IMR-90 (cell line): ENCODE measurements at regions not wholly inside any gene's neighbourhood (a gene's known extent, or its start where the extent isn't known, plus 50 kb on each side); places are given as distances from the start of the nearest gene placed in this dataset.

Source experiments
- BHLHE40 ChIP-seq: fragments of 150-350 bp; IDR thresholded peaks from 2 replicates; pipeline ENCODE4 v1.6.1; 2016; ENCODE audit warnings: mild to moderate bottlenecking, low read depth, low read length
- CEBPB ChIP-seq: IDR thresholded peaks from 2 replicates; pipeline ENCODE4 v1.6.1; 2012; ENCODE audit warnings: low read depth, low read length, improper control_type of control experiment
- CTCF ChIP-seq: conservative IDR thresholded peaks from 2 replicates; pipeline ENCODE4 v1.5.1; 2012; ENCODE audit warnings: mild to moderate bottlenecking, low read depth, low read length, improper control_type of control experiment
- FOS ChIP-seq: fragments of 150-350 bp; IDR thresholded peaks from 2 replicates; pipeline ENCODE4 v1.6.1; 2016; ENCODE audit warnings: low read depth, low read length
- MAFK ChIP-seq: IDR thresholded peaks from 2 replicates; pipeline ENCODE4 v1.6.1; 2012; ENCODE audit warnings: low read depth, low read length, improper control_type of control experiment
- MAZ ChIP-seq: IDR thresholded peaks from 2 replicates; pipeline ENCODE4 v1.6.1; 2012; ENCODE audit warnings: low read depth, mild to moderate bottlenecking, low read length, improper control_type of control experiment, moderate library complexity, borderline replicate concordance
- MXI1 ChIP-seq: IDR thresholded peaks from 2 replicates; pipeline ENCODE4 v1.6.1; 2012; ENCODE audit warnings: low read depth, mild to moderate bottlenecking, low read length, moderate library complexity, borderline replicate concordance
- NFE2L2 ChIP-seq: fragments of 150-350 bp; IDR thresholded peaks from 2 replicates; pipeline ENCODE4 v1.6.1; 2016; ENCODE audit warnings: low read depth, mild to moderate bottlenecking, low read length
- POLR2A ChIP-seq: IDR thresholded peaks from 2 replicates; pipeline ENCODE4 v1.6.1; 2012; ENCODE audit warnings: mild to moderate bottlenecking, low read depth, low read length
- RAD21 ChIP-seq: IDR thresholded peaks from 2 replicates; pipeline ENCODE4 v1.6.1; 2012; ENCODE audit warnings: low read length, improper control_type of control experiment
- RCOR1 ChIP-seq: IDR thresholded peaks from 2 replicates; pipeline ENCODE4 v1.6.1; 2012; ENCODE audit warnings: mild to moderate bottlenecking, low read length, improper control_type of control experiment; ENCODE audit not compliant: insufficient replicate concordance
- RFX5 ChIP-seq: IDR thresholded peaks from 2 replicates; pipeline ENCODE4 v1.8.0; 2012; ENCODE audit warnings: low read depth, mild to moderate bottlenecking, low read length, moderate library complexity
- SMC3 ChIP-seq: fragments of 150-350 bp; IDR thresholded peaks from 2 replicates; pipeline ENCODE4 v1.6.1; 2016; ENCODE audit warnings: low read depth, mild to moderate bottlenecking, antibody characterized with exemption, low read length, moderate library complexity
- USF2 ChIP-seq: fragments of 150-350 bp; IDR thresholded peaks from 2 replicates; pipeline ENCODE4 v1.6.1; 2017; ENCODE audit warnings: mild to moderate bottlenecking, antibody characterized with exemption, low read length, low read depth

- TF ChIP-seq CTCF (no peak), RCOR1 (no peak), MAZ (no peak), USF2 (no peak), POLR2A (no peak), RAD21 (no peak), MAFK (no peak), SMC3 (no peak), CEBPB (no peak), MXI1 (no peak), NFE2L2 (no peak), BHLHE40 (no peak), FOS (no peak), RFX5 (no peak)
These were observed 237.4 kb downstream of the MAP2K6 start for GRCh38 chr17:69651921-69652320.
